Activated effector memory CD4-positive, alpha-beta T cell treated with anti-CD3 and anti-CD28 coated beads, Interleukin-2, amount 50 U/mL, for 16 hours (primary cell): ENCODE measurements at regions not wholly inside any gene's neighbourhood (a gene's known extent, or its start where the extent isn't known, plus 50 kb on each side); places are given as distances from the start of the nearest gene placed in this dataset.

Experiments used
- DNase-seq: peaks from one replicate; pipeline ENCODE4 v3.0.0-alpha.2; 2020

DNA sequence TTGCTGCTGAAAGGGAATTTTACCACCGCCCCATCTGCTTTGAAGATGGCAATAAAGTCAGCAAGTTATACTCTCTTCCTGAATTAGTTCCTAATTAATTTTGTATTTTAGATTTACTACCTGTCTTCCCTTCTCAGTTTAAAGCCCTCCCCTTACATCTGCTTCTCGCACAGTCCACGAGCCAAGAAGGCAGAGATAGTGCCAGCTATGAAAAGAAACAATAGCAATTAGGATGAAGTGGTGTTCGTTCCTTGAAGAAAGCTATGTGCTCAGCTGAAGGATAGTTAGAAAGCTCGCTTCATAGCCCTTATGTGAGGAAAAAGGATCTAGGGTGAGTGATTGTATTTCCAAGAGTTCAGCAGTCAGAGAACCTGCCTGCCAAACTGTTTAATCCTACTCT lies 1678.8 kb upstream of the TENM3 start:
- no peak for DNase-seq

- no peak for DNase-seq
Measured at GRCh38 chr4:180565856-180566431, 1677.3 kb upstream of the TENM3 start.

- DNase-seq, result no peak
Measured at GRCh38 chr4:180566492-180566891, 1676.7 kb upstream of the TENM3 start.

- DNase-seq, result no peak
Measured at GRCh38 chr4:180567080-180567479, 1676.1 kb upstream of the TENM3 start.

DNA sequence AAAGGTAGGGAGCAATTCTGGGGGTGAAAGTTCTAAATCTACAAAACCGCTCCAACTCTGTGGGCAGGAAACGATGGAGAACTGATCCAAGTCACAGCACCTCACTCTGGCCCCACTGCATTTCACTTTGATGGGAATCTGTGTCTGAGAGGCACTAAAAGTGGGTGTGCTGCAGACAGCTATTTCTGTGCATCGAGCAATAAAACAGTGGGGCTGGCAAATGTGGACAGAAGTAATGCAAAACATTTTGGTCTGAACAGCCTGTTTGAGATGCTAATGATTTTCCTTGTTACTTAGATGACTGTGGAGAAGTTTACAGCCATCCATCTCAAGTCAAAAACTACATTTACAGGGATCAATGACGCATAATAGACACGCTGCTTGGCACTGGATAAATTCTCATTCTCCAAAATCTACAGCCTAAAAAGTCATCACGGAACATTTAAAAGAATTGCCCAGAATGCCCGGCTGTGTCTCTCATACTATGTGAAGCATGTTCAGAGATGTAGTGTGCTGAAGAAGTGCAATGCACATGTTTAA lies 1671.6 kb upstream of the TENM3 start:
- no peak for DNase-seq

- no peak for DNase-seq
Measured at GRCh38 chr4:180578175-180578574, 1665.0 kb upstream of the TENM3 start.

DNA sequence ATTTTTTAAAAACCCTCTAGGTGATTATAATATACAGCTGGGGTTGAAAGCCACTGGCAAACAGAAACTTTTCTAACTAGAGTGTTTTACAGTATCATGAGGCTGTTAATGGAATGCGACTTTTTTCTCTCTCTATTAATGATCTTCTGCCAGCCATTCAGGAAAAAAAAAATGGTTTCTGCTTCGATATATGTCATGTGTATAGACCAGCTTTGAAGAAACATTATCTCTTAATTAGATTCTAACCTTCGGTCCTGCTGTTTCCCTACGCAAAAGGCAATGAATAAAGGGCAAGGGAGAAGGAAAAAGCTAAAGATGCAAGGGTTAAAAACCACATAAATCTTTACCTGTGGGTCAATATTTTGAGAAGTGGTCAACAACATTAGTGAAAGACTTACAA lies 1662.1 kb upstream of the TENM3 start:
- no peak for DNase-seq

DNA sequence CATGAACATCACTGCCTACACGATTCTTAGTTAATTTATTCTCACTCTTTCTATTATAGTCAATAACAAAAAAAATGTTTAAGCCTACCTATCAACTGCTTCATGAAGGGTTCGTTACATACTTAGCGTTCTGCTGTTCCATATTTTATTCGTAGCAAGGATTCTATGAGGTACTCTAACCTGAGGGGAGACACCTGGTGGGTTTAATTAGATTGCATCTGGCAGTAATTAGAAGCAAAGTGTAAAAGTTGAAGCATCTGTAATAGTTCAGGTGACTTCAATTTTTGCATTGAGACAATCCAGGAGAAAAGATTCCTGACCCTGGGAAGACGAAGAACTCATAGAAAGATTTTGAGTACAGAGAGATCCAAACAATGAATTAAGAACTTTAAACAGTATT lies 1655.8 kb upstream of the TENM3 start:
- DNase-seq, result no peak

DNA sequence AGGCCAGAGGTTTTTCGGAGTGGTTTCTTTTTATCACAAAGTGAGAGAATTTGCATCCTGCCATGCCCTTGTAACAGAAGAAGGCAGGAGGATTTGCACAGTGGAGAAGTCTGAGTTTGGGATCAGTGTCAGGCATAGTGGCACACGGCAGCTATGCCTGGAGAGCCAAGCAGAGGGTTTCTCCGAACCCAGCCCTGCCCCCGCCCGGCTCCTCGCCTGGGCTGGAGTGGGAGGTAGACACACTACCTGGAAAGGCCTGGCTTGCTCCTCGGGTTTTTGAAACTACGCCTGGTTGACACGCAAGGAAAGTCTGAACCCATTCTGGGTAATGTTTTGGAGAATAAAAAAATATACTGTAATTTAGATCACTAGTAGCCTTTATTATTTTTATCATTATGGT lies 1653.6 kb upstream of the TENM3 start:
- DNase-seq, result no peak

DNA sequence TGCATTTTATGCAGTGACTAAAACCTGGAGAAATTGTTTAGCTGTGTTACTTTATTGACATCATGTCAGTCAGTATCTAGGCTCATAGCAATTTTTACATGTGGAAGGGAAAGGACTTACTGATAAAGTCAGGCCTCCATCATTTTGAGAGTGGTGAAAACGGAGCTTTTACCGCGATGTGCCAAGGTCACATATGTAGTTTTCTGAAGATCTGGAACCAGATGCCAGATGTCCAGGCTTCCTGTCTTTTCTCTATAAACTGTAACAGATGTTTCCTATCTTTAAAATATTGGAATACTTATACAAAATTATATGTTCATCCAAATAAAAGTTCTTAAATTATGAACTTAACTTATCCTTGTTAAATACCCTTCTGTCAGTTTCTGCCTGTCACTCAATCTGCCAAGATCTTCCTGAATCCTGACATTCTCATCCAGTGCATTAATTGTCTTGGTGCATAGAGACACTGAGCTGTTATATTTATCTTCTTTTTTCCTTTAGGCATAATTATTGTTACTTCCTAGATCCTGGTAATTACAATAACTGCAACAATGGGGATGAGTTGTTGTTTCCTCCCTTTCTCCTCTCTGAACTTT lies 1646.2 kb upstream of the TENM3 start:
- DNase-seq, result no peak

DNA sequence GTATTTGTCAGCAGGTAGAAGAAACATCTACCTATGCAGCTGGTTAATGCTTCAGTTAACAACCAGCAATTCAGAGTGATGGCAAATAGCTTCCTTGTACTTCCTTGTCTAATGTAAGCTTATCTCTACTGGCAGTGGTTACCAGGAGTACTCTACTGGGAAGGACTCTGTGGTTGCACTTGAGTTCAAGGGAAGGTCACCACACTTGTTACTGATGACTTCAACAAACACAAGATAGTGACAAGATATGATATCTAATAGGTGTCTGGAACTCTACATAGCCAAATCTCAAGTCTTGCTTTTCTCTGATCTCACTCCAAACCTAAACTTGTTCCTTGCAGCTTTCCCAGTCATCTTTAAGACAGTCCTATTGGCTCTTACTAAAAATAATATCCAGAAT lies 1644.9 kb upstream of the TENM3 start:
- no peak for DNase-seq

DNA sequence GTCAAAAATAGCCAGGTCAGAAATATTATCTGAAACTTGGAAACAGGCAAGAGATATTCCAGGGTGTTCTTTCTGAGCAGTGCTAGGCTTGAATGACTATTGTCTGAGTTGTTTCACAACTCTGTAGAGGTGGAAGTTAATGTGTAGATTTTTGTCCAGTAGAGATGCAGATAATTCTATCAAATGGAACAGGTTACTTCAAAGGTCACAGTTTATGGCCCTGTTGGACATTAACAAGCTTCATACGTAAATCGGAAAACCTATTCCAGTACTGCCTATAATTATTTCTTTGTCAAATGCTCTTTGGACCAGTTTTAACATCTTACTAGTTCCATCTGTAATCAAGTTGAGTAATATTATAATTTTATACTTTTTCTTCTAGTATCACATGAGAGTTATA lies 1639.4 kb upstream of the TENM3 start:
- no peak for DNase-seq

DNA sequence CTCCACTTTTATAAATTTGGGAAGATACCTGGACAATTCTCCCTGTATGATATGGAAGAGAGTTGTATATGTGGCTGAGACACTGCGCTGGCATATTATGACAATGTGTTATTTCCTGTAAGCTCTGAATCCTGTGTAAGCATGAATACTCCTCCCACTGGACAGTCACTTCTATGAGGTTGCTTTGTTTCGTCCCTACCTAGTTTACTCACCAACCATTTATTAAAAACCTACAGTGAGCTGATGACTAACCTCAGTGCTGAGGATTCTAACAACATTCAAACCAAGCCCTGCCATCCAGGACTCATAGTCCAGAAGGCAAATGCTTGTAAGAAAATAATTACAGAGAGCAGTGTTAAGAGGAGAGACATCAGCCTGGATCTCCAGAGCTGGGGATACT lies 1632.9 kb upstream of the TENM3 start:
- no peak for DNase-seq

GRCh38 chr4:180615746-180616145 lies 1627.5 kb upstream of the TENM3 start:
- no peak for DNase-seq

DNA sequence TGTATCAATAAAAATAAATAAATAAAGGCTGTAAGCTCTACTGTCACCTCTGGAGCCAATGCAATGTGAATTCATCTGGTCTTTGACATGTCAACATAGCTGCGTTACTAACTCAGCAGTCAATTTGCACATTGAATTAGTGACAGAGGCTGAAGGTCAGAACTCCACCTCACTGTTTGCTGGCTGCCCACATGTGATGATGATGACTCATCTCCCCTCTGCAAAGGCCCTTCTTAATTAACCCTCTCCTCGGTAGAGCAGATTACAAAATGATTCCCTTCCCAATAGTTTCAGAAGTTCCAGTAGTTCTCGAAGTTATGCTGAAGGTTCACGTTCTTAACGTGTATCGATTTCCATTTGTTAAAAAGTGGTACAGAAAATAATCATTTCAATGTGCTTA lies 1626.0 kb upstream of the TENM3 start:
- DNase-seq, result no peak

DNA sequence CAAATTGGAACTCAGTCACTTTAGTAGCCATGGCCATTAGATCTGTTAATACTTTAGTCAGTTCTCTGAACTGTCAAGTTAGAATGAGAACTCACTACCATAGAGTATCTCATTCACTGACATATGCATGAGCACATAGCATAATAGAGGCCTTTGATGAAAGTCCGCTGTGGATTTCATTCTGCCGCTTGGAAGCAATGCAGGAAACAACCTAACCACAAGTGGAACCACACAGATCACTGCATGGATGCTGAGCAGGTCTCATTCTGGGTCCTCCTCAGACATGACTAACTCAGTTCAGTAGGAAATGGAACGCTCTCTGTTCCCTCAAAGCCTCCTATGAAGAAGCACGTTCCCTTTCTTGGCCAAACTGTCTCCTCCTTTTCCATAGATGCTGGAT lies 1624.8 kb upstream of the TENM3 start:
- no peak for DNase-seq

- no peak for DNase-seq
Measured at GRCh38 chr4:180619440-180619839, 1623.8 kb upstream of the TENM3 start.

- DNase-seq, result no peak
Measured at GRCh38 chr4:180622254-180622653, 1620.9 kb upstream of the TENM3 start.

DNA sequence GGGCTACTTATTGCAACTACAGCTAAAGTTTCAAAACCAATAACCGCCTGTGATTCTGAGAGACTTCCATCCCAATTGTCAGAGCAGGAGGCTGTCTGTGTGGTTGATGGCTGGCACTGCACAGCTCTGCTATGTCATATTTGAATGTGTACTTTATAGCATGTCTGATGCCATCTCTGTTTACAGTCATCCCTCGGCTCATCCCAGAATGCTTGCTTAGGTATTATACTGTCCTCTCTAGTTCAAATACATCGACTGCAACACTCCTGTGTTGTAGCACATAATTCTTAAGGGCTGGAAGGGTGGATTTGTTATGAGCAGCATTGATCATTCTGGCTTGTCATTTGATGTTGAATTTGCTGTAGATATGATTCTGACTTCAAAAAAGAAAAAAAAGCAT lies 1617.5 kb upstream of the TENM3 start:
- DNase-seq, result no peak

DNA sequence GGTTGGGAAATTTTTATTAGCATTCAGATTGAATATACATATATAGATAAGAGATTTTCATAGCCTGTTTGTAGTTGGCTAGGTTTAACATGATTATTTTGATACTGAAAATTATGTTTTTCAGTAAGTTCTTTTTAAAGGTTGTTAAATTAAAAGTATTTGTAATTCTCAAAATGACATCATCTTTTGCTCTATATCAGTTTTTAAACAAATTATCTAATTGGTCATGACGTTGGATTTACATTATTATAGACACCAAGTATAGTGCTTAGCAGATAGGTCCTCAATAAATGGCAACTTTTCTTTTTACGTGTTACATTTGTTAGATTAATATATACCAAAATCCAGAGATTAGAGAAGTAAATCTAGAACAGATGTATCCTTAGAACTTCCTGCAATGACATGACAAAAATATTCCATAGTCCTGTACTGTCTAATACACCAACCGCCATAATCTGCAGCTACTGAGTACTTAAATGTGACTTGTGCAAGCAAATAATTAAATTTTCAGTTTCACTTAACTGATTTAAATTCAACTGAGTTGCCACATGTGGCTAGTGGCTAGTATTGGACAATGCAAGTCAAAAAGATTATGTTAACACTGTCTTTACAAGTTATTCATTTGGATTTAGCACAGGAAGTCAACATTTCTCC lies 1613.1 kb upstream of the TENM3 start:
- no peak for DNase-seq

DNA sequence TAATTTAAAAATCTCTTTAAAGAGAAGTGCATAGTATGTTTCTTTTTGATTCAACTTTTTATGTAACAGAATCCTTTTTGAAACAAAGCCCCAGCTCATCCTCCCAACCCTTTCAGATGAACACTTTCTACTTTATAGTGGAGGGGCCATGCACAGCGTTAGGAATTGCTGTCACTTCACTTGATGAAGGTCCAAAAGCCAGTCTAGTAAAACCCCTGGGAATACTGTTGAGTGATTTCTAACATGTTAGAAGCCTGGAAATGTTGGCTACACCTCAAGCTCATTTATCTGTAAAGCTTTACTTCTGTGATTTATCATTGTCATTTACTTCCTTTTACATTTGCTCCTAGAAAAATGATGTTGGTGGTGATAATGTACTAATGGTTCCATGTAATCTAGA lies 1608.9 kb upstream of the TENM3 start:
- no peak for DNase-seq

DNA sequence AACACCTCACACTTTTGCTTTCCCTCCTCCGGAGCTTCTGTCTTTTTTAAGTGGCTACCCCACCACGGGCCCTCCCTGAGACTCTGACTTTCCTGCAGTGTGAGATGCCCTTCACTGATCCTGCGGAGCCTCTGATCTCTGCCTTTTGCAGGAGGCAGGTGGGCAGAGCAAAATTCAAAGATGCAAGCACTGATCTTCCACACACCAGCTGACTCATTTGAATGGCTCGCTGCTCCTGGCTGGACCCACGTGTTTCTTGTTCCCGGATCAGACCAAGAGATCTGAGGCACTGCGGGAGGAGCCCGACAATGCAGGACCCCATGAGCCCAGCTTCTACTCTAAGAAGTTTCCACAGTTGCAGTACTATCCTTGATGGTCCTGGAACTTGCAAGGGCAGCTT lies 1607.9 kb upstream of the TENM3 start:
- no peak for DNase-seq

GRCh38 chr4:180636696-180637404 lies 1606.4 kb upstream of the TENM3 start:
- DNase-seq, result no peak

GRCh38 chr4:180637616-180638015 lies 1605.6 kb upstream of the TENM3 start:
- DNase-seq, result no peak
